ENCODE measurements at regions not wholly inside any gene's neighbourhood (a gene's known extent, or its start where the extent isn't known, plus 50 kb on each side); places are given as distances from the start of the nearest gene placed in this dataset.

- Histone ChIP-seq H3K27me3 (replicated peaks in 1 of 2; ENCODE audit: control insufficient read depth in 2 of 2, insufficient read depth in 2 of 2, low read length in 1 of 2) (no peaks in the 10 kb centered on the region; a peak in 1 of 4 replicates), H3K27ac (ENCODE audit: control insufficient read depth, insufficient read depth) (no peak overlapping the region), H3K9ac (ENCODE audit: control insufficient read depth, insufficient read depth, low read length) (no peak overlapping the region), H2AFZ (ENCODE audit: control insufficient read depth, low read depth, low read length) (no peak overlapping the region), H3K79me2 (ENCODE audit: control insufficient read depth, insufficient read depth, low read length) (no peaks in the 10 kb centered on the region), H3K4me3 (no peak overlapping the region), H3K4me1 (ENCODE audit: control insufficient read depth, insufficient read depth, low read length) (no peaks in the 10 kb centered on the region), H3K9me3 (replicated peaks; ENCODE audit: control insufficient read depth, insufficient read depth, low read length) (no peaks in the 10 kb centered on the region), H4K20me1 (ENCODE audit: control insufficient read depth, insufficient read depth) (no peaks in the 10 kb centered on the region), H3K36me3 (ENCODE audit: control insufficient read depth in 2 of 2, insufficient read depth in 2 of 2, low read length in 1 of 2) (no peaks in the 10 kb centered on the region), H3K4me2 (ENCODE audit: control insufficient read depth, insufficient read depth) (no peak overlapping the region)
- RAD21 ChIA-PET (ENCODE audit: unreplicated experiment) = no interaction called here
- BruUV-seq (replicated peaks) = no TSS peak
- WGBS (ENCODE audit: insufficient coverage, insufficient replicate concordance, low lambda C conversion rate, missing lambda C conversion rate) = 40% methylated on average over 4 of the region's 4 CpGs
- SMC1A ChIA-PET (ENCODE audit: uncharacterized antibody, unreplicated experiment) = no interaction called here
- FAIRE-seq (no peak), DNase-seq (ENCODE audit: low read depth, low spot score) (no peak), ATAC-seq (no peak)
- TF ChIP-seq BRCA1 (IDR thresholded peaks at IDR 0.05; ENCODE audit: low read depth, low read length) (no peak), PKNOX1 (IDR thresholded peaks at IDR 0.05) (no peak), ZNF687 (IDR thresholded peaks at IDR 0.05) (no peak), SPI1 (IDR thresholded peaks at IDR 0.05; ENCODE audit: borderline replicate concordance, insufficient read depth, low read depth, low read length) (no peak), MXI1 (IDR thresholded peaks at IDR 0.05; ENCODE audit: low read depth, low read length) (no peak)
- POLR2A ChIA-PET = interaction anchor here (0.6 kb wide), 1 partner anchor 53 kb away, joined by 3 read pairs; no protein-coding TSS in a partner anchor
- in situ Hi-C loops (cut with MboI) (no loop called here), intact Hi-C loops (cut with micrococcal nuclease; ENCODE audit: unreplicated experiment) (no loop called here)
- CTCF ChIA-PET = no interaction called here
Observed at GRCh38 chr3:152638214-152638613, 196.7 kb upstream of the P2RY1 start.
